SK-N-SH (cell line): ENCODE measurements at regions not wholly inside any gene's neighbourhood (a gene's known extent, or its start where the extent isn't known, plus 50 kb on each side); places are given as distances from the start of the nearest gene placed in this dataset.

ENCODE experiments used
- CTCF ChIP-seq: fragments of 200-600 bp; sonication (generic); IDR thresholded peaks from 2 replicates; pipeline ENCODE4 v1.6.1; 2017; ENCODE audit warnings: antibody characterized with exemption, mild to moderate bottlenecking, moderate library complexity
- EP300 ChIP-seq, 2 experiments: IDR thresholded peaks; 2 replicates each; pipeline versions ENCODE4 v1.4.0 to v1.6.1; 2012; ENCODE audit warnings: borderline replicate concordance in 1 of 2, low read depth in 1 of 2, low read length in 1 of 2
- GATA2 ChIP-seq: sonication (generic); formaldehyde crosslinking; IDR thresholded peaks from 2 replicates; pipeline ENCODE4 v1.5.0; 2020; ENCODE audit warnings: mild to moderate bottlenecking, missing genetic modification reagents
- NRF1 ChIP-seq: IDR thresholded peaks from 2 replicates; pipeline ENCODE4 v1.6.1; 2012; ENCODE audit warnings: low read depth, mild to moderate bottlenecking, low read length
- POLR2AphosphoS5 ChIP-seq: IDR thresholded peaks from 2 replicates; pipeline ENCODE4 v1.6.1; 2012; ENCODE audit warnings: low read depth, low read length
- REST ChIP-seq: IDR thresholded peaks from 2 replicates; pipeline ENCODE4 v1.6.1; 2012; ENCODE audit warnings: mild to moderate bottlenecking, low read depth, low read length, moderate library complexity
- TAF1 ChIP-seq: IDR thresholded peaks from 2 replicates; pipeline ENCODE4 v1.6.1; 2012; ENCODE audit warnings: low read depth, mild to moderate bottlenecking, low read length, moderate library complexity, borderline replicate concordance
- YY1 ChIP-seq: IDR thresholded peaks from 2 replicates; pipeline ENCODE4 v1.4.0; 2012; ENCODE audit warnings: low read depth, mild to moderate bottlenecking
- TF ChIP-seq, protein P1 (sequence below): IDR thresholded peaks from 2 replicates; pipeline ENCODE4 v1.4.0; 2012; ENCODE audit warnings: low read depth

- TF ChIP-seq EP300 (IDR thresholded peaks at IDR 0.05; ENCODE audit: borderline replicate concordance in 1 of 2, low read depth in 1 of 2, low read length in 1 of 2) (no peak), CTCF (no peak), NRF1 (no peak), REST (no peak), POLR2AphosphoS5 (no peak), GATA2 (no peak), TAF1 (no peak), YY1 (no peak)
- TF ChIP-seq, protein P1, sequence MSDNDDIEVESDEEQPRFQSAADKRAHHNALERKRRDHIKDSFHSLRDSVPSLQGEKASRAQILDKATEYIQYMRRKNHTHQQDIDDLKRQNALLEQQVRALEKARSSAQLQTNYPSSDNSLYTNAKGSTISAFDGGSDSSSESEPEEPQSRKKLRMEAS = no peak
Observed at GRCh38 chr3:66723231-66723630, 222.4 kb upstream of the LRIG1 start.
